GM18858 (cell line): ENCODE measurements at regions not wholly inside any gene's neighbourhood (a gene's known extent, or its start where the extent isn't known, plus 50 kb on each side); places are given as distances from the start of the nearest gene placed in this dataset.

Experiments
- ATAC-seq: cut with Tn5 transposase; IDR thresholded peaks from one replicate; pipeline ENCODE4 v1.9.1; 2021; ENCODE audit not compliant: unreplicated experiment

GRCh38 chr12:19709889-19710288 is 270.6 kb downstream of the AEBP2 start:
- no peak for ATAC-seq

GRCh38 chr12:19710811-19711793 is 271.8 kb downstream of the AEBP2 start:
- ATAC-seq: no peak

GRCh38 chr12:19712041-19712440 is 272.7 kb downstream of the AEBP2 start:
- ATAC-seq: no peak

- no peak for ATAC-seq
These were observed 279.1 kb downstream of the AEBP2 start for GRCh38 chr12:19718401-19718800.

GRCh38 chr12:19719672-19720071 is 280.4 kb downstream of the AEBP2 start:
- no peak for ATAC-seq

- no peak for ATAC-seq
These were observed 286.8 kb downstream of the AEBP2 start for GRCh38 chr12:19726122-19726521.

- no peak for ATAC-seq
These were observed 287.3 kb downstream of the AEBP2 start for GRCh38 chr12:19726592-19726991.

- ATAC-seq: no peak
These were observed 297.7 kb downstream of the AEBP2 start for GRCh38 chr12:19737019-19737418.

- peak; percentile 47 for ATAC-seq
These were observed 300.0 kb downstream of the AEBP2 start for GRCh38 chr12:19739195-19739776.

GRCh38 chr12:19740472-19741131 is 301.3 kb downstream of the AEBP2 start:
- no peak for ATAC-seq

GRCh38 chr12:19741132-19741489 is 301.8 kb downstream of the AEBP2 start:
- no peak for ATAC-seq

GRCh38 chr12:19744705-19745218 is 305.5 kb downstream of the AEBP2 start:
- no peak for ATAC-seq

GRCh38 chr12:19746471-19746870 is 307.2 kb downstream of the AEBP2 start:
- ATAC-seq: no peak

GRCh38 chr12:19749906-19750574 is 310.7 kb downstream of the AEBP2 start:
- no peak for ATAC-seq

- ATAC-seq: no peak
These were observed 311.8 kb downstream of the AEBP2 start for GRCh38 chr12:19751078-19751477.

- ATAC-seq: no peak
These were observed 313.4 kb downstream of the AEBP2 start for GRCh38 chr12:19752712-19753111.

- no peak for ATAC-seq
These were observed 315.8 kb downstream of the AEBP2 start for GRCh38 chr12:19755136-19755535.

GRCh38 chr12:19757317-19757877 is 318.1 kb downstream of the AEBP2 start:
- ATAC-seq: peak; percentile 47

GRCh38 chr12:19759227-19759626 is 319.9 kb downstream of the AEBP2 start:
- ATAC-seq: no peak

GRCh38 chr12:19760611-19761010 is 321.3 kb downstream of the AEBP2 start:
- no peak for ATAC-seq

- ATAC-seq: no peak
These were observed 322.2 kb downstream of the AEBP2 start for GRCh38 chr12:19761463-19761862.
